A673 (cell line): ENCODE measurements at regions not wholly inside any gene's neighbourhood (a gene's known extent, or its start where the extent isn't known, plus 50 kb on each side); places are given as distances from the start of the nearest gene placed in this dataset.

Experiments
- BruUV-seq: library from RNA; stranded (reverse); fragments of 400-500 nt; replicated peaks from 2 replicates; lab custom pipeline; 2021; lab: Mats Ljungman, UMichigan
- CTCF ChIA-PET: fragments of 300-600 bp; sonication (Branson Sonifier 250); formaldehyde crosslinking; loops from one replicate; lab custom pipeline; 2022; ENCODE audit warnings: antibody characterized with exemption; lab: Charles Lee
- POLR2A ChIA-PET: fragments of 300-600 bp; sonication (Branson Sonifier 250); formaldehyde crosslinking; loops from one replicate; lab custom pipeline; 2022; ENCODE audit warnings: antibody characterized with exemption; ENCODE audit not compliant: low non-redundant PET; lab: Charles Lee
- DNase-seq: peaks from one replicate; pipeline ENCODE4 v3.0.0-alpha.2; 2015; ENCODE audit warnings: low spot score
- H3K27ac ChIP-seq: fragments of 200-600 bp; sonication (generic); 2 replicates; pipeline ENCODE4 v1.5.1; 2016; ENCODE audit warnings: mixed run types, low read depth, mild to moderate bottlenecking, mixed read lengths, antibody characterized with exemption, low read length; ENCODE audit not compliant: poor library complexity, severe bottlenecking
- H3K27me3 ChIP-seq: fragments of 200-600 bp; sonication (generic); replicated peaks from 2 replicates; pipeline ENCODE4 v1.6.1; 2017; ENCODE audit warnings: mixed run types, low read depth, mild to moderate bottlenecking, mixed read lengths, antibody characterized with exemption, low read length; ENCODE audit not compliant: insufficient read depth, poor library complexity
- H3K36me3 ChIP-seq: fragments of 200-600 bp; sonication (generic); 2 replicates; pipeline ENCODE4 v1.6.1; 2016; ENCODE audit warnings: mixed run types, mild to moderate bottlenecking, mixed read lengths, antibody characterized with exemption, low read length; ENCODE audit not compliant: insufficient read depth, poor library complexity, severe bottlenecking
- H3K4me1 ChIP-seq: fragments of 200-600 bp; sonication (generic); 2 replicates; pipeline ENCODE4 v1.6.1; 2017; ENCODE audit warnings: mixed run types, mild to moderate bottlenecking, mixed read lengths, antibody characterized with exemption, low read length; ENCODE audit not compliant: insufficient read depth, poor library complexity, severe bottlenecking
- H3K4me3 ChIP-seq: fragments of 200-600 bp; sonication (generic); 2 replicates; pipeline ENCODE4 v1.5.1; 2016; ENCODE audit warnings: low read depth, mixed run types, mild to moderate bottlenecking, mixed read lengths, low read length; ENCODE audit not compliant: poor library complexity, severe bottlenecking
- H3K9me3 ChIP-seq: fragments of 200-600 bp; sonication (generic); 2 replicates; pipeline ENCODE4 v1.6.1; 2016; ENCODE audit warnings: mixed run types, low read depth, mild to moderate bottlenecking, mixed read lengths, antibody characterized with exemption, low read length; ENCODE audit not compliant: poor library complexity, severe bottlenecking
- EZH2 ChIP-seq: fragments of 200-600 bp; sonication (generic); IDR thresholded peaks from 2 replicates; pipeline ENCODE4 v1.6.1; 2017; ENCODE audit warnings: borderline replicate concordance, low read depth, mild to moderate bottlenecking, mixed read lengths, antibody characterized with exemption, low read length; ENCODE audit not compliant: poor library complexity, severe bottlenecking
- intact Hi-C: fragments of 100-400 bp; cut with micrococcal nuclease; formaldehyde crosslinking; loops from one replicate; pipeline ENCODE4 v1.10.0; 2022; ENCODE audit not compliant: unreplicated experiment
- TF ChIP-seq, protein P1 (sequence below): fragments of 300-800, 200-600 bp; sonication (generic); conservative IDR thresholded peaks from 2 replicates; pipeline ENCODE4 v1.5.1; 2017; ENCODE audit warnings: low read depth, mild to moderate bottlenecking, antibody characterized with exemption, low read length, moderate library complexity, mixed read lengths

DNA sequence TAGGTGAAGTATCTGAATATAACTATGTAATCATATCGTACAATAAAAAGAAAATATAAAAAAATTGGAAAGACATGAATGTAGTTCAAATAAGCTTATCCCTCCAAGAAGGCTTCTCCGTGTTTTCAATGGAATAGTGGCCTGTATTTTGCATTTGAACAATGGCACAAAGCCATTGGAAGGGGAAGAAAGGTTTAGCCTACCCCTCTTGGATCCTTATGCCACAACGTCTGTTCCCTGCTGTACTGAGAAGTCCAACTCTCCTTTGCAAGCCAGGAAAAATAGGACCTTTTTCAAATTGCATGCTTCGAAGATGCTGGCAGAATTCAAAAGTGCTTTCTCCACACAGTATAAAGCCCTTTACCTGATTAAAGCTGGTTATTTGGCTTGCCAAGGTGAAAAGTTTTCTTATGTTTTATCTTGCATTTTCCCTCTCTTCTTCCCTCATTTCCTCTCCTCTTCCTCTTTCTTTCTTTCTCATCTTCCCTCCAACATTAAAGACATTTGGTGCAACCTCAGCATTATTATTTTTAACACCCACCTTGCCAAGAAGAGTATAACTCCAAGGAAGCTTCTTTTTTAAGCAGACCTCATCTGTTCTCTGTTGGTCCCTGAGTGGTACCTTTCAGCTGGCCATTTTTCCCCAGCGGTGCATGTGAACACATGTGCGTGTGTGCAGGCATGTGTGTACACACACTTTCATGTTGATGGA is 968.6 kb upstream of the RBFOX1 start:
- POLR2A ChIA-PET, result no interaction called here
- Histone ChIP-seq H3K9me3 (peaks cover 13% of the 10 kb centered on the region), H3K27me3 (no peaks in the 10 kb centered on the region), H3K4me3 (no peak overlapping the region), H3K4me1 (no peaks in the 10 kb centered on the region), H3K27ac (no peak overlapping the region), H3K36me3 (no peaks in the 10 kb centered on the region)
- intact Hi-C loops, result no loop called here
- TF ChIP-seq EZH2, result no peak
- TF ChIP-seq, protein P1, sequence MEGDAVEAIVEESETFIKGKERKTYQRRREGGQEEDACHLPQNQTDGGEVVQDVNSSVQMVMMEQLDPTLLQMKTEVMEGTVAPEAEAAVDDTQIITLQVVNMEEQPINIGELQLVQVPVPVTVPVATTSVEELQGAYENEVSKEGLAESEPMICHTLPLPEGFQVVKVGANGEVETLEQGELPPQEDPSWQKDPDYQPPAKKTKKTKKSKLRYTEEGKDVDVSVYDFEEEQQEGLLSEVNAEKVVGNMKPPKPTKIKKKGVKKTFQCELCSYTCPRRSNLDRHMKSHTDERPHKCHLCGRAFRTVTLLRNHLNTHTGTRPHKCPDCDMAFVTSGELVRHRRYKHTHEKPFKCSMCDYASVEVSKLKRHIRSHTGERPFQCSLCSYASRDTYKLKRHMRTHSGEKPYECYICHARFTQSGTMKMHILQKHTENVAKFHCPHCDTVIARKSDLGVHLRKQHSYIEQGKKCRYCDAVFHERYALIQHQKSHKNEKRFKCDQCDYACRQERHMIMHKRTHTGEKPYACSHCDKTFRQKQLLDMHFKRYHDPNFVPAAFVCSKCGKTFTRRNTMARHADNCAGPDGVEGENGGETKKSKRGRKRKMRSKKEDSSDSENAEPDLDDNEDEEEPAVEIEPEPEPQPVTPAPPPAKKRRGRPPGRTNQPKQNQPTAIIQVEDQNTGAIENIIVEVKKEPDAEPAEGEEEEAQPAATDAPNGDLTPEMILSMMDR, result no peak
- BruUV-seq, result no TSS peak
- no peak for DNase-seq
- CTCF ChIA-PET, result no interaction called here

DNA sequence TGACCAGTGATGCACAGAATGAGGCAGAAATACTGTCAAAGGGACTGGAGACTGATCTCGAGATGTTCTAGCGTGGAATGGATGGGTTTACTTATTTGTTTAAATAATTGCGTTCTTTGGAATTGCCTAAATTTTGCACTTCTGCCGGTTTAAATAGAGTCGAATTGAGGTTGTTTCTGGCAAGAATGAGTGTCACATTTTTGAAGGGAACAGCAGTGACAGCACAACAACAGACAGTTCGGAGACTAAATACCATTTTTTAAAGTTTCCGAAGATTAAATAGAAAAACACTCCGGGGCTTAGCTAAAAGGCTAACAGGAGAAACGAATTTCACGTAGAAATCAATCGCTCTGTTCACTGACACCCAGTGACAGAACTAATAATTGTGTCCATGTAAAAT is 969.2 kb upstream of the RBFOX1 start:
- Histone ChIP-seq H3K27ac (no peak overlapping the region), H3K9me3 (peaks cover 13% of the 10 kb centered on the region), H3K36me3 (no peaks in the 10 kb centered on the region), H3K27me3 (no peaks in the 10 kb centered on the region), H3K4me1 (no peaks in the 10 kb centered on the region), H3K4me3 (no peak overlapping the region)
- intact Hi-C loops, result no loop called here
- TF ChIP-seq, protein P1, result no peak
- no peak for TF ChIP-seq EZH2
- no peak for DNase-seq
- POLR2A ChIA-PET, result no interaction called here
- no TSS peak for BruUV-seq
- CTCF ChIA-PET, result no interaction called here

DNA sequence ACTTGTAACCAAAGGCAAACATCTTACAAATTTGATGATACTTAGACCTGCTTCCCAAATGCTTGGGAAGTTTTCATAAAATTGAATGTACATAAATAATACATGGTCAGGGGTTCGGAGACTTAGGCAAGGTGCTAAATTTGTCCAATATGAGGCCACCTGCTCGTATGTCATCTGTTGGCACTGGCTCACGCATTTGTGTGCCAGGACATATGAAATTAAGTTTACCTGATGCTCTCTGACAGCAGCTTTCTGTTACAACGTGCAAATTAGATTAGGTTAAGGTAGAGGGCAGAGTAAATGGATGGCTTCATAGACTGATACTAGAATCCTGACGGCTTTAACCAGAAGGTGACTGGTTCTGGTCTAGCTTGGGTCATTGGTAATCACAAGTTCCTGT is 970.3 kb upstream of the RBFOX1 start:
- intact Hi-C loops, result no loop called here
- CTCF ChIA-PET, result no interaction called here
- no peak overlapping the region for H3K4me3 ChIP-seq
- no TSS peak for BruUV-seq
- H3K27ac ChIP-seq, result no peak overlapping the region
- TF ChIP-seq EZH2, result no peak
- TF ChIP-seq, protein P1, result no peak
- H3K27me3 ChIP-seq, result no peaks in the 10 kb centered on the region
- DNase-seq, result no peak
- no peaks in the 10 kb centered on the region for H3K4me1 ChIP-seq
- POLR2A ChIA-PET, result no interaction called here
- peaks cover 13% of the 10 kb centered on the region for H3K9me3 ChIP-seq
- no peaks in the 10 kb centered on the region for H3K36me3 ChIP-seq
